ENCODE measurements at regions not wholly inside any gene's neighbourhood (a gene's known extent, or its start where the extent isn't known, plus 50 kb on each side); places are given as distances from the start of the nearest gene placed in this dataset.

GRCh38 chr5:27451377-27451776, 413.0 kb upstream of the CDH9 start:
- Histone ChIP-seq H4K20me1 (replicated peaks; ENCODE audit: control insufficient read depth, extremely low read depth, insufficient read depth, low read length) (no peaks in the 10 kb centered on the region), H3K36me3 (ENCODE audit: control insufficient read depth in 2 of 2, extremely low read depth in 1 of 2, insufficient read depth in 2 of 2, low read length in 2 of 2) (no peaks in the 10 kb centered on the region), H3K4me3 (replicated peaks in 1 of 3; ENCODE audit: insufficient read depth in 1 of 3, low read depth in 1 of 3, low read length in 3 of 3) (no peak overlapping the region), H3K9ac (replicated peaks; ENCODE audit: extremely low read depth, insufficient read depth, low read length) (no peak overlapping the region), H3K27ac (ENCODE audit: insufficient read depth, low read depth, low read length) (no peak overlapping the region), H3K4me2 (ENCODE audit: insufficient read depth, low read length) (no peak overlapping the region), H3K27me3 (ENCODE audit: control insufficient read depth in 2 of 2, insufficient read depth in 2 of 2, low read length in 2 of 2) (no peaks in the 10 kb centered on the region), H3K79me2 (ENCODE audit: control insufficient read depth, insufficient read depth, low read length) (no peaks in the 10 kb centered on the region), H2AFZ (ENCODE audit: low read depth, low read length) (no peak overlapping the region), H3K9me1 (replicated peaks; ENCODE audit: control insufficient read depth, extremely low read depth, insufficient read depth, low read length) (no peaks in the 10 kb centered on the region), H3K4me1 (ENCODE audit: control insufficient read depth, extremely low read depth, insufficient read depth, low read length) (no peaks in the 10 kb centered on the region), H3K9me3 (replicated peaks; ENCODE audit: control insufficient read depth, insufficient read depth, low read length) (peaks cover 2% of the 10 kb centered on the region)
- DNase-seq (ENCODE audit: low read depth, low spot score): no peak
- CTCF ChIA-PET: no interaction called here
- intact Hi-C loops (cut with micrococcal nuclease) (no loop called here), dilution Hi-C loops (cut with MboI; ENCODE audit: extremely low pct_ligation_motif_present, low sequenced_read_pairs) (no loop called here)
- BruUV-seq (replicated peaks): no TSS peak
- FAIRE-seq: no peak
- no peak for TF ChIP-seq GATA2 (IDR thresholded peaks at IDR 0.05; ENCODE audit: insufficient read depth, insufficient read length, low read depth, low read length)
- no peak for TF ChIP-seq POLR2AphosphoS5 (IDR thresholded peaks at IDR 0.05; ENCODE audit: insufficient read depth, low read depth, low read length)
- no peak for TF ChIP-seq JUN (IDR thresholded peaks at IDR 0.05; ENCODE audit: borderline replicate concordance, insufficient read depth, insufficient read length, low read depth)
- TF ChIP-seq EZH2 (IDR thresholded peaks at IDR 0.05; ENCODE audit: borderline replicate concordance, low read depth, low read length, severe bottlenecking): no peak
- TF ChIP-seq FOS (IDR thresholded peaks at IDR 0.05; ENCODE audit: borderline replicate concordance, insufficient read depth, low read length): no peak
- TF ChIP-seq POLR2A (IDR thresholded peaks at IDR 0.05; ENCODE audit: low read depth, low read length): no peak
- TF ChIP-seq MAX (IDR thresholded peaks at IDR 0.05; ENCODE audit: insufficient read depth, insufficient read length): no peak
- no peak for TF ChIP-seq CTCF (IDR thresholded peaks at IDR 0.05; ENCODE audit: extremely low read depth in 1 of 2, insufficient read depth in 1 of 2, low read depth in 1 of 2, low read length in 2 of 2)
- TF ChIP-seq MYC (IDR thresholded peaks at IDR 0.05; ENCODE audit: low read depth, low read length): no peak
- POLR2A ChIA-PET: no interaction called here

Data from endothelial cell of umbilical vein (primary cell).